HL-60 (cell line): ENCODE measurements at regions not wholly inside any gene's neighbourhood (a gene's known extent, or its start where the extent isn't known, plus 50 kb on each side); places are given as distances from the start of the nearest gene placed in this dataset.

Experiments
- DNase-seq, 2 experiments: peaks; one replicate each; pipeline ENCODE4 v3.0.0-alpha.2; 2010 to 2020; ENCODE audit warnings: low read depth in 1 of 2, low spot score in 1 of 2
- H3K27ac ChIP-seq: fragments of 250-450 bp; sonication (Bioruptor Pico); replicated peaks from 2 replicates; pipeline ENCODE4 v1.5.1; 2020; ENCODE audit warnings: mild to moderate bottlenecking, moderate library complexity
- H3K27me3 ChIP-seq: fragments of 250-450 bp; sonication (Bioruptor Pico); 2 replicates; pipeline ENCODE4 v1.5.1; 2021; ENCODE audit warnings: mild to moderate bottlenecking, moderate library complexity; ENCODE audit not compliant: insufficient read depth, poor library complexity, severe bottlenecking
- H3K4me3 ChIP-seq: replicated peaks from 2 replicates; pipeline ENCODE4 v1.5.1; 2011; ENCODE audit warnings: mild to moderate bottlenecking, control low read depth, low read length; ENCODE audit not compliant: insufficient read depth
- GABPA ChIP-seq: IDR thresholded peaks from 2 replicates; pipeline ENCODE4 v1.6.1; 2012; ENCODE audit warnings: low read depth
- POLR2AphosphoS5 ChIP-seq: IDR thresholded peaks from 2 replicates; pipeline ENCODE4 v1.6.1; 2012; ENCODE audit warnings: low read depth
- REST ChIP-seq: IDR thresholded peaks from 2 replicates; pipeline ENCODE4 v1.6.1; 2012; ENCODE audit warnings: low read depth; ENCODE audit not compliant: insufficient replicate concordance
- SPI1 ChIP-seq: IDR thresholded peaks from 2 replicates; pipeline ENCODE4 v1.6.1; 2012; ENCODE audit warnings: low read depth, mild to moderate bottlenecking, borderline replicate concordance
- TF ChIP-seq, protein P1 (sequence below): IDR thresholded peaks from one replicate; pipeline ENCODE4 v1.5.1; 2011; ENCODE audit warnings: low read length, control low read depth, inconsistent platforms; ENCODE audit not compliant: insufficient read depth

DNA sequence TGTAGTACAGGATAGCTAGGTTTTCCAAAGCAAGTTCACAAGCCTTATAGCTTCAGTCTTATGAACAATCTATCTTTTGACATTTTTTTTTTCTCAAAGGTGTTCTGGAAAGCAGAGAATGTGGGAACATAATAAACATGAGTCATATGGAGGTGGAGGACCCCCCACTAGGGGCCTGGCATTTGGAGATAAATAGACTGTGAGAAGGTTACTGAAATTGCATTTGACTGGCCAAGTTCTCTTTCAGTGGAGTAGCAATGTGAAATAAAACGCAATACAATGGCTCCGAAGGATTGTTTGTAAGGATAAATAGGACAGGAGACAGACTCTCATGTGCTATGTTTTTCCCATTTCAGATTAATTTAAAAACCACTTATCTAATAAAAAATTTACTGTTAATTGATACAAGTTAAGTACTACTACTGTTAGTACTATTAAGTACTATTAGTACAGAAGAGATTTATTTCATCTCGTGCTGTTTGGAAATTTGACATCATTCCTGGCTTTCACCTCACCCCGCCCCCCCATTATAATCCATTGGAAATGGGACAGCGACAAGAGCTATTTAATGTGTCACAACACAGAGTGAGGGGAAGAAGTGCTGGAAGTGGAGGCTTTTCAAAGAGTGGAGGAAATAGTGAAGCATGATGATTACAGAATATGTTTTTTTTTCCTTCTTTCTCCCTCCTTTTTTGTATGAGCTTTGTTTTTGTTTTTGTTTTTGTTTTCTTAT lies 122.6 kb upstream of the ID4 start:
- TF ChIP-seq SPI1 = no peak
- TF ChIP-seq REST = no peak
- TF ChIP-seq GABPA = no peak
- TF ChIP-seq, protein P1, sequence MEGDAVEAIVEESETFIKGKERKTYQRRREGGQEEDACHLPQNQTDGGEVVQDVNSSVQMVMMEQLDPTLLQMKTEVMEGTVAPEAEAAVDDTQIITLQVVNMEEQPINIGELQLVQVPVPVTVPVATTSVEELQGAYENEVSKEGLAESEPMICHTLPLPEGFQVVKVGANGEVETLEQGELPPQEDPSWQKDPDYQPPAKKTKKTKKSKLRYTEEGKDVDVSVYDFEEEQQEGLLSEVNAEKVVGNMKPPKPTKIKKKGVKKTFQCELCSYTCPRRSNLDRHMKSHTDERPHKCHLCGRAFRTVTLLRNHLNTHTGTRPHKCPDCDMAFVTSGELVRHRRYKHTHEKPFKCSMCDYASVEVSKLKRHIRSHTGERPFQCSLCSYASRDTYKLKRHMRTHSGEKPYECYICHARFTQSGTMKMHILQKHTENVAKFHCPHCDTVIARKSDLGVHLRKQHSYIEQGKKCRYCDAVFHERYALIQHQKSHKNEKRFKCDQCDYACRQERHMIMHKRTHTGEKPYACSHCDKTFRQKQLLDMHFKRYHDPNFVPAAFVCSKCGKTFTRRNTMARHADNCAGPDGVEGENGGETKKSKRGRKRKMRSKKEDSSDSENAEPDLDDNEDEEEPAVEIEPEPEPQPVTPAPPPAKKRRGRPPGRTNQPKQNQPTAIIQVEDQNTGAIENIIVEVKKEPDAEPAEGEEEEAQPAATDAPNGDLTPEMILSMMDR = no peak
- no peak for TF ChIP-seq POLR2AphosphoS5
- no peak overlapping the region for H3K27ac ChIP-seq
- no peak for DNase-seq
- H3K4me3 ChIP-seq = no peak overlapping the region
- no peaks in the 10 kb centered on the region for H3K27me3 ChIP-seq

DNA sequence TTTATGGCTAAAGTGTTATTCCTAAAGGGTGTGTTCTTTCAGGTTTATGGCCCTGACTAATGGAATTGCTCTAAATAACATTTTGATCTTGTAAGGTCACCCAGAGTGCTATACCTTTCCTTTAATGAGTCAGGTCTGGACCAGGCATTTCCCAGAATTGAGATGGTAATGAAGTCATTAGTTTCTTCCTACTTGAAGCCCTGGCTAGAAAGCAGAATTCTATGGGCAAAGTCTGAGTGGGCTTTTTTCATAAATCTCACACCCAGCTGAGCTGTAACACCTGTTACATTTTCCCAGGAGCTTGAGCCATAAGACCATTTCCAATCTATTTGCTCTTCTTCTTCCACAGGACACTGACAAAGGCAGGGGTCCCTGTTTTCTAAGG lies 122.0 kb upstream of the ID4 start:
- Histone ChIP-seq H3K27me3 (no peaks in the 10 kb centered on the region), H3K4me3 (no peak overlapping the region), H3K27ac (no peak overlapping the region)
- no peak for DNase-seq
- TF ChIP-seq, protein P1 = no peak
- TF ChIP-seq GABPA (no peak), SPI1 (no peak), REST (no peak), POLR2AphosphoS5 (no peak)

- Histone ChIP-seq H3K27ac (no peak overlapping the region), H3K27me3 (no peaks in the 10 kb centered on the region), H3K4me3 (no peak overlapping the region)
- no peak for DNase-seq
- TF ChIP-seq SPI1 (no peak), POLR2AphosphoS5 (no peak)
Measured at GRCh38 chr6:19719691-19720128, 117.5 kb upstream of the ID4 start.

DNA sequence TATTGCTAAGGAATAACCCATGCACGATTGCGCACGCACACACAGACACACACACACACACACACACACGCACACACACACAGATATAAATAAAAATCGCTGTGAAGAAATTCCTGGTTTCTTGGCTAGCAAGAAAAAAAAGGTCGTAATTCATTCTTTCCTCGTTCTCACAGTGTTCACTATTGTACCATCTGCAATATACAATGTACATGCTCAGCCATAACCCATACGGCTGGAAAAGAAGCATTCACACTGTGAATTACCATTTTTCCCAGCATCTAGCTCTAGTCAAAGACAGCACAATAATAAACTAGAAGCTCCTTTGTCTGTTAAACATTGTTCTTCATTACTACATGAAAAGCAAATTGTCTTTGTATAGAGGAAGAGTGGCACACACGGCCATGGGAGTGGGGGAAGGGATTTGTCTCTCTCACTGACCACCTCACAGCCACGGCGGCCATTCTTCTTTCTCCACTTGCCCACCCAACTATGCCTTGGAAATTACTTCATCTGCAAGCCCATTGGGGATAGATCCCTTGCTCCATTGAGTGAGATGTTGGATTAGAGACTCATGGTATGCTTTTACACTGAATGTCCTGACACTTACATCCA lies 115.3 kb upstream of the ID4 start:
- TF ChIP-seq, protein P1 = no peak
- TF ChIP-seq GABPA = no peak
- TF ChIP-seq REST = no peak
- TF ChIP-seq POLR2AphosphoS5 = no peak
- TF ChIP-seq SPI1 = no peak
- no peak for DNase-seq
- Histone ChIP-seq H3K4me3 (no peak overlapping the region), H3K27ac (no peak overlapping the region), H3K27me3 (no peaks in the 10 kb centered on the region)
